OCI-LY3 (cell line): ENCODE measurements at regions not wholly inside any gene's neighbourhood (a gene's known extent, or its start where the extent isn't known, plus 50 kb on each side); places are given as distances from the start of the nearest gene placed in this dataset.

Source experiments
- H2AFZ ChIP-seq: fragments of 200-600, 300-600 bp; shearing (Covaris generic); 2 replicates; pipeline ENCODE4 v1.6.0; 2014; ENCODE audit warnings: antibody characterized with exemption, low read depth, low read length
- H3K27ac ChIP-seq: fragments of 200-600, 300-600 bp; sonication (generic); 2 replicates; pipeline ENCODE4 v1.5.1; 2014; ENCODE audit warnings: mild to moderate bottlenecking, low read length, moderate library complexity, mixed read lengths
- H3K27me3 ChIP-seq: fragments of 200-600, 300-600 bp; sonication (generic); 2 replicates; pipeline ENCODE4 v1.6.1; 2014; ENCODE audit warnings: low read depth, low read length, mixed read lengths
- H3K36me3 ChIP-seq: fragments of 200-600, 300-600 bp; sonication (generic); replicated peaks from 2 replicates; pipeline ENCODE3; 2014; ENCODE audit warnings: low read depth, low read length, mixed read lengths
- H3K4me1 ChIP-seq: fragments of 300-600, 200-600 bp; sonication (generic); 2 replicates; pipeline ENCODE4 v1.6.1; 2014; ENCODE audit warnings: low read length, mixed read lengths
- H3K4me2 ChIP-seq: fragments of 200-600, 300-600 bp; sonication (generic); 2 replicates; pipeline ENCODE4 v1.6.1; 2014; ENCODE audit warnings: low read length, mixed read lengths
- H3K4me3 ChIP-seq: fragments of 300-600, 200-600 bp; sonication (generic); 2 replicates; pipeline ENCODE4 v1.5.1; 2014; ENCODE audit warnings: antibody characterized with exemption, mild to moderate bottlenecking, low read length, moderate library complexity
- H3K79me2 ChIP-seq: fragments of 300-600, 200-600 bp; shearing (Covaris generic); 2 replicates; pipeline ENCODE4 v1.6.1; 2014; ENCODE audit warnings: mild to moderate bottlenecking, low read length, mixed read lengths
- H3K9ac ChIP-seq: fragments of 300-600, 200-600 bp; shearing (Covaris generic); 2 replicates; pipeline ENCODE4 v1.6.0; 2014; ENCODE audit warnings: mild to moderate bottlenecking, low read length, moderate library complexity
- H3K9me3 ChIP-seq: fragments of 200-600, 300-600 bp; shearing (Covaris generic); 2 replicates; pipeline ENCODE4 v1.6.1; 2014; ENCODE audit warnings: low read length, mixed read lengths; ENCODE audit not compliant: insufficient read depth
- H4K20me1 ChIP-seq: fragments of 200-600, 300-600 bp; sonication (generic); 2 replicates; pipeline ENCODE4 v1.6.1; 2016; ENCODE audit warnings: low read length, mixed read lengths; ENCODE audit not compliant: insufficient read depth
- CTCF ChIP-seq: fragments of 200-600, 300-600 bp; sonication (generic); IDR thresholded peaks from 2 replicates; pipeline ENCODE4 v1.5.1; 2014; ENCODE audit warnings: antibody characterized with exemption, low read length, low read depth
- EZH2phosphoT487 ChIP-seq: fragments of 200-600 bp; shearing (Covaris generic); IDR thresholded peaks from 2 replicates; pipeline ENCODE4 v1.6.1; 2018; ENCODE audit warnings: antibody characterized with exemption, mixed run types, low read depth

DNA sequence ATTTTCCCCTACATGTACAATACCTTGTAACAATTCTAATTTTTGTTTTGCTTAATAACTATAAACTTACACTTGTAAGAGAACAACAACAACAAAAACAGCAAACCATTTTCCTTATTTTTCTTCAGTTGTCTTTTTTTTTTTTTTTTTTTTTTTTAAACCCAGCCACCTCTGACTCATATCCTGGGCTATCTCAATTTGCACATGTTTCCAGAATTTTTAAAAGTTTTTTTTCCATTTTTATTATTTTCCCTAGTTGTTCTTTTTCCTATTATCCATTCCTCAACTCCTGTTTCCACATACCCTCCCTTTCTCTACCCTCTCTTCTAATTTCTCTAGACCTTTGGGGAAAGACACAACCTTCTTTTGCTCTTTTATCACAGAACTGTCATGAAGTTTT, 112.5 kb downstream of the EFEMP1 start:
- no peak overlapping the region for H3K27ac ChIP-seq
- no peaks in the 10 kb centered on the region for H3K27me3 ChIP-seq
- TF ChIP-seq CTCF (no peak), EZH2phosphoT487 (no peak)
- H3K9ac ChIP-seq = no peak overlapping the region
- H3K4me3 ChIP-seq = no peak overlapping the region
- no peak overlapping the region for H2AFZ ChIP-seq
- no peaks in the 10 kb centered on the region for H3K9me3 ChIP-seq
- no peaks in the 10 kb centered on the region for H3K4me1 ChIP-seq
- no peak overlapping the region for H3K4me2 ChIP-seq
- H3K36me3 ChIP-seq = no peaks in the 10 kb centered on the region
- H4K20me1 ChIP-seq = no peaks in the 10 kb centered on the region
- no peaks in the 10 kb centered on the region for H3K79me2 ChIP-seq

- no peaks in the 10 kb centered on the region for H3K27me3 ChIP-seq
- no peaks in the 10 kb centered on the region for H3K9me3 ChIP-seq
- H3K4me3 ChIP-seq = no peak overlapping the region
- TF ChIP-seq CTCF (no peak), EZH2phosphoT487 (no peak)
- no peak overlapping the region for H3K9ac ChIP-seq
- H4K20me1 ChIP-seq = no peaks in the 10 kb centered on the region
- peaks cover 2% of the 10 kb centered on the region for H3K4me1 ChIP-seq
- no peaks in the 10 kb centered on the region for H3K36me3 ChIP-seq
- no peak overlapping the region for H3K4me2 ChIP-seq
- H3K27ac ChIP-seq = no peak overlapping the region
- H2AFZ ChIP-seq = no peak overlapping the region
- H3K79me2 ChIP-seq = no peaks in the 10 kb centered on the region
Measured at GRCh38 chr2:55810622-55811020, 113.0 kb downstream of the EFEMP1 start.

- H2AFZ ChIP-seq = no peak overlapping the region
- peaks cover 7% of the 10 kb centered on the region for H3K4me1 ChIP-seq
Measured at GRCh38 chr2:55809875-55810621, 113.5 kb downstream of the EFEMP1 start.

GRCh38 chr2:55807900-55808299, 114.3 kb upstream of the PNPT1 start:
- Histone ChIP-seq H3K4me2 (no peak overlapping the region), H3K27ac (no peak overlapping the region), H3K4me3 (no peak overlapping the region), H4K20me1 (no peaks in the 10 kb centered on the region), H3K9me3 (no peaks in the 10 kb centered on the region), H3K27me3 (no peaks in the 10 kb centered on the region), H3K36me3 (no peaks in the 10 kb centered on the region), H3K4me1 (peaks cover 23% of the 10 kb centered on the region), H3K79me2 (no peaks in the 10 kb centered on the region), H2AFZ (no peak overlapping the region), H3K9ac (no peak overlapping the region)
- TF ChIP-seq EZH2phosphoT487 (no peak), CTCF (no peak)

More at GRCh38 chr2:55809875-55810621, 113.5 kb downstream of the EFEMP1 start:
- no peak overlapping the region for H3K4me3 ChIP-seq
- H4K20me1 ChIP-seq = no peaks in the 10 kb centered on the region
- H3K9ac ChIP-seq = no peak overlapping the region
- H3K27ac ChIP-seq = no peak overlapping the region
- no peaks in the 10 kb centered on the region for H3K27me3 ChIP-seq
- no peaks in the 10 kb centered on the region for H3K79me2 ChIP-seq
- no peaks in the 10 kb centered on the region for H3K9me3 ChIP-seq
- H3K4me2 ChIP-seq = no peak overlapping the region
- H3K36me3 ChIP-seq = no peaks in the 10 kb centered on the region
- TF ChIP-seq CTCF (no peak), EZH2phosphoT487 (no peak)
